PC-9 (cell line): ENCODE measurements at regions not wholly inside any gene's neighbourhood (a gene's known extent, or its start where the extent isn't known, plus 50 kb on each side); places are given as distances from the start of the nearest gene placed in this dataset.

ENCODE experiments used
- CTCF ChIP-seq: fragments of 200-600 bp; sonication (generic); conservative IDR thresholded peaks from 2 replicates; pipeline ENCODE4 v1.6.1; 2017; ENCODE audit warnings: mixed run types, antibody characterized with exemption, mild to moderate bottlenecking, moderate library complexity
- EZH2 ChIP-seq: fragments of 200-600 bp; sonication (generic); IDR thresholded peaks from 2 replicates; pipeline ENCODE4 v1.8.0; 2017; ENCODE audit warnings: antibody characterized with exemption, low read depth

- TF ChIP-seq CTCF: no peak
- no peak for TF ChIP-seq EZH2
Measured at GRCh38 chr5:173507171-173507570, 109.3 kb downstream of the BOD1 start.
